ENCODE measurements at regions not wholly inside any gene's neighbourhood (a gene's known extent, or its start where the extent isn't known, plus 50 kb on each side); places are given as distances from the start of the nearest gene placed in this dataset.

DNA sequence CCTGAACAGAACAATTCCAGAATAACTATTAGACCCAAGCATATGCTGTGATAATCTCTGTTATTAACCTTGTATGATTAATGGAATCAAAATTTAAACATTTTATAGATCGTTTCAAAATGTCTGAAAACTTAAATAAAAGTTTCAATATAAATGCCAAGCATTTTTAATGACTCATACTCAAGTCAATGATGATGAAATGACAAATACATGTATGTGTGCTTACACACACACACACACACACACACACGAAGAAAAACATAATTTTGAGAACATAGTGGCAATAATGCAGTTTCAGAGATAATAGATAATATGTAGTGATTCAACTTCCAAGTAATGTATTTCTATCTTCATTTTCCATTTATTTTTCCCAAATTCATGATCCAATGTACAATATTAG, 384.9 kb upstream of the FOXG1 start:
- dilution Hi-C loops (cut with HindIII; ENCODE audit: low sequenced_read_pairs, unreplicated experiment) (no loop called here), in situ Hi-C loops (cut with MboI; ENCODE audit: low sequenced_read_pairs) (no loop called here), intact Hi-C loops (cut with micrococcal nuclease) (no loop called here)
- no peak overlapping the region for H2AK5ac ChIP-seq (ENCODE audit: low read depth, low read length)
- CTCF ChIA-PET, result no interaction called here
- H2AFZ ChIP-seq (replicated peaks; ENCODE audit: low read length, poor library complexity), result no peak overlapping the region
- H2BK5ac ChIP-seq (ENCODE audit: low read depth, low read length, poor library complexity, severe bottlenecking), result no peak overlapping the region
- no peak overlapping the region for H3K23ac ChIP-seq (ENCODE audit: low read depth, low read length)
- H3K79me1 ChIP-seq (ENCODE audit: low read depth in 1 of 2, low read length in 2 of 2), result no peaks in the 10 kb centered on the region
- H3K36me3 ChIP-seq (ENCODE audit: control insufficient read depth, insufficient read depth, low read length), result no peaks in the 10 kb centered on the region
- TF ChIP-seq RAD21 (IDR thresholded peaks at IDR 0.05; ENCODE audit: low read length) (no peak), SMC3 (IDR thresholded peaks at IDR 0.05; ENCODE audit: low read depth, low read length) (no peak), BHLHE40 (IDR thresholded peaks at IDR 0.05; ENCODE audit: low read depth, low read length) (no peak), MXI1 (IDR thresholded peaks at IDR 0.05; ENCODE audit: borderline replicate concordance, low read depth, low read length) (no peak), CEBPB (IDR thresholded peaks at IDR 0.05; ENCODE audit: low read depth, low read length) (no peak), RFX5 (IDR thresholded peaks at IDR 0.05; ENCODE audit: low read depth, low read length) (no peak), NFE2L2 (IDR thresholded peaks at IDR 0.05; ENCODE audit: low read depth, low read length) (no peak)
- TF ChIP-seq, protein P1, sequence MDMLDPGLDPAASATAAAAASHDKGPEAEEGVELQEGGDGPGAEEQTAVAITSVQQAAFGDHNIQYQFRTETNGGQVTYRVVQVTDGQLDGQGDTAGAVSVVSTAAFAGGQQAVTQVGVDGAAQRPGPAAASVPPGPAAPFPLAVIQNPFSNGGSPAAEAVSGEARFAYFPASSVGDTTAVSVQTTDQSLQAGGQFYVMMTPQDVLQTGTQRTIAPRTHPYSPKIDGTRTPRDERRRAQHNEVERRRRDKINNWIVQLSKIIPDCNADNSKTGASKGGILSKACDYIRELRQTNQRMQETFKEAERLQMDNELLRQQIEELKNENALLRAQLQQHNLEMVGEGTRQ (IDR thresholded peaks at IDR 0.05; ENCODE audit: low read depth, low read length), result no peak
- TF ChIP-seq, protein P2, sequence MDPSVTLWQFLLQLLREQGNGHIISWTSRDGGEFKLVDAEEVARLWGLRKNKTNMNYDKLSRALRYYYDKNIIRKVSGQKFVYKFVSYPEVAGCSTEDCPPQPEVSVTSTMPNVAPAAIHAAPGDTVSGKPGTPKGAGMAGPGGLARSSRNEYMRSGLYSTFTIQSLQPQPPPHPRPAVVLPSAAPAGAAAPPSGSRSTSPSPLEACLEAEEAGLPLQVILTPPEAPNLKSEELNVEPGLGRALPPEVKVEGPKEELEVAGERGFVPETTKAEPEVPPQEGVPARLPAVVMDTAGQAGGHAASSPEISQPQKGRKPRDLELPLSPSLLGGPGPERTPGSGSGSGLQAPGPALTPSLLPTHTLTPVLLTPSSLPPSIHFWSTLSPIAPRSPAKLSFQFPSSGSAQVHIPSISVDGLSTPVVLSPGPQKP (IDR thresholded peaks at IDR 0.05; ENCODE audit: borderline replicate concordance, low read depth, low read length), result no peak
- no peak overlapping the region for H3K18ac ChIP-seq (ENCODE audit: low read depth, low read length)
- no peaks in the 10 kb centered on the region for H3K4me1 ChIP-seq (ENCODE audit: control insufficient read depth, insufficient read depth, low read length)
- WGBS, 2 experiments (ENCODE audit: extremely low coverage in 2 of 2, insufficient read length in 1 of 2), result no CpG with 5 or more reads among the region's 2 CpGs
- no peak overlapping the region for H4K8ac ChIP-seq (ENCODE audit: low read depth in 2 of 2, low read length in 2 of 2)
- H3K4me2 ChIP-seq (ENCODE audit: low read depth, low read length), result no peak overlapping the region
- no peak overlapping the region for H4K5ac ChIP-seq (ENCODE audit: low read depth, low read length)
- H2BK20ac ChIP-seq (ENCODE audit: low read depth, low read length), result no peak overlapping the region
- no peaks in the 10 kb centered on the region for H3K9me1 ChIP-seq (ENCODE audit: insufficient read depth, low read length)
- no peak overlapping the region for H3K4ac ChIP-seq (ENCODE audit: low read depth, low read length)
- H3K9ac ChIP-seq (ENCODE audit: low read depth, low read length), result no peak overlapping the region
- no peak overlapping the region for H3K14ac ChIP-seq (replicated peaks; ENCODE audit: low read depth, low read length)
- no peak for ATAC-seq (ENCODE audit: low read depth)
- BruUV-seq (replicated peaks), result no TSS peak
- no peaks in the 10 kb centered on the region for H4K20me1 ChIP-seq (ENCODE audit: insufficient read depth, low read length)
- H2BK120ac ChIP-seq (ENCODE audit: low read depth, low read length), result no peak overlapping the region
- DNase-seq, result no peak
- no peaks in the 10 kb centered on the region for H3K9me3 ChIP-seq (ENCODE audit: control insufficient read depth, insufficient read depth, low read length)
- H3K27ac ChIP-seq (ENCODE audit: insufficient read depth, low read length), result no peak overlapping the region
- POLR2A ChIA-PET (ENCODE audit: unreplicated experiment), result no interaction called here
- H2AK9ac ChIP-seq (replicated peaks; ENCODE audit: low read depth, low read length, poor library complexity), result no peak overlapping the region
- no peak overlapping the region for H2BK15ac ChIP-seq (ENCODE audit: low read depth, low read length)
- no peak overlapping the region for H4K91ac ChIP-seq (ENCODE audit: insufficient read depth, low read depth, low read length)
- no peak overlapping the region for H3K56ac ChIP-seq (ENCODE audit: extremely low read depth, insufficient read depth, low read length)
- no peaks in the 10 kb centered on the region for H3K27me3 ChIP-seq (ENCODE audit: control insufficient read depth, insufficient read depth, low read length)
- no peak overlapping the region for H3K4me3 ChIP-seq (ENCODE audit: insufficient read depth, low read depth, low read length)

Measured in IMR-90 (cell line).